ENCODE measurements at regions not wholly inside any gene's neighbourhood (a gene's known extent, or its start where the extent isn't known, plus 50 kb on each side); places are given as distances from the start of the nearest gene placed in this dataset.

- DNase-seq = peak; percentile 45
These were observed 418.0 kb upstream of the PSMD7 start for GRCh38 chr16:73878611-73879010.

GRCh38 chr16:73877150-73877549, 419.5 kb upstream of the PSMD7 start:
- no peak for DNase-seq

- DNase-seq = no peak
These were observed 420.5 kb upstream of the PSMD7 start for GRCh38 chr16:73875996-73876690.

DNA sequence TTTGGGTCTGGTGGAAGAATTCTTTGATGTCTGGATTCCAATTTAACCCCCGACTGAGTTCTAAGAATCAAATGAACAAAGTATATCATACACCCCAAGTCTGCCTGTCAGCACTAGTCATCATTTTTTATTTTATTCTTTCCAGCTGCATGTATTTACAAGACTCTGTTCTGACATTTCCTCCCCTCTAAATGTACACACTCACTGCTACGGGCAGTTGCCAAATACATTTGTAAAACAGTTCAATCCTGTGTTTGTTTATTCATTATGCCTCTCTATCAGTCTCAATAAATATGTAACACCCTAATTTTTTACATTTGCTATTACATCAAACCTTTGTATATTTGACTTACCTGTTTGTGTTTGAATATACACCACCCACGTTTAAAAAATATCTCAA, 422.3 kb upstream of the PSMD7 start:
- no peak for DNase-seq

GRCh38 chr16:73873643-73874042, 423.0 kb upstream of the PSMD7 start:
- DNase-seq = no peak

DNA sequence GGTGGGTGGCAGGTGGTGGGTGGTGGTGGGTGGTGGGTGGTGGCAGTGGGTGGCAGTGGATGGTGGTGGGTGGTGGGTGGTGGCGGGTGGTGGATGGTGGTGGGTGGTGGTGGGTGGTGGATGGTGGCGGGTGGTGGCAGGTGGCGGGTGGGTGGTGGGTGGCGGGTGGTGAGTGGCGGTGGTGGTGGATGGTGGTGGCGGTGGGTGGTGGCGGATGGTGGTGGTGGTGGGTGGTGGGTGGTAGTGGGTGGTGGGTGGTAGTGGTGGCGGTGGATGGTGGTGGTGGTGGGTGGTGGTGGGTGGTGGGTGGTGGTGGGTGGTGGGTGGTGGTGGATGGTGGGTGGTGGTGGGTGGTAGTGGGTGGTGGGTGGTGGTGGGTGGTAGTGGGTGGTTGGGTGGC, 423.8 kb upstream of the PSMD7 start:
- no peak for DNase-seq

GRCh38 chr16:73871088-73871733, 425.4 kb upstream of the PSMD7 start:
- DNase-seq = no peak

GRCh38 chr16:73869126-73869525, 427.5 kb upstream of the PSMD7 start:
- no peak for DNase-seq

GRCh38 chr16:73864868-73865267, 431.7 kb upstream of the PSMD7 start:
- DNase-seq = no peak

DNA sequence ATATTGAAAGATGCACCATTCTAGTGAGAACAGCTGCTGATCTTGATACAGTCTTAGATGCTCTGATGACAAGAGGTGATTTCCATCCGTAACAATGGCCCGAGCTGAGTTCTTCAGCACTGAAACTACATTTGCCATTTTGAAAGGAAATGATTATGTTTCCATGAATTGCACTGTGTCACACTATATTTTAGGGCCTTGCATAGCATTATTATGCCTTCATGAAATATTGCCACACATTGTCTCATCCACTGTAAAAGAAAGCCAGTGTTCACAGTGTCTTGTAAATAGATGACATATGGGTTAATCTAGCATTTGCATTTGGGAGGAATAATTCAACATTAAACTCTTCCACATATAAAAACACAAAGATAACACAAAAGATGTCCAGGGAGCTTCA, 438.3 kb upstream of the PSMD7 start:
- no peak for DNase-seq

DNA sequence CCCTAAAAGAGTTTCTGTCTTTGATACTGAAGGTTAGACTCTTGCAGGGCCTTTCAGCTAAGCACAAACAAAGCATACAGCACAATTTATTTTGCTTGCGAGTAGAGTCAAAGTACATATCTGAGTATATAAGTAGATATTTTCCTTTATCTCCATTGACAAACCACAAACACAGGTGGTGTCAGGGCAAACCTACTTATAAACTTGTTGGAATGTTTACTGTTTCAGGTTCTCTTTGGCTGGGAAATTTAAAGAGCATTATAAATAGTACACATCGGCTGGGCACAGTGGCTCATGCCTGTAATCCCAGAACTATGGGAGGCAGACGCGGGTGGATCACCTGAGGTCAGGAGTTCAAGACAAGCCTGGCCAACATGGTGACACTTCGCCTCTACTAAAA, 442.6 kb upstream of the PSMD7 start:
- DNase-seq = no peak

DNA sequence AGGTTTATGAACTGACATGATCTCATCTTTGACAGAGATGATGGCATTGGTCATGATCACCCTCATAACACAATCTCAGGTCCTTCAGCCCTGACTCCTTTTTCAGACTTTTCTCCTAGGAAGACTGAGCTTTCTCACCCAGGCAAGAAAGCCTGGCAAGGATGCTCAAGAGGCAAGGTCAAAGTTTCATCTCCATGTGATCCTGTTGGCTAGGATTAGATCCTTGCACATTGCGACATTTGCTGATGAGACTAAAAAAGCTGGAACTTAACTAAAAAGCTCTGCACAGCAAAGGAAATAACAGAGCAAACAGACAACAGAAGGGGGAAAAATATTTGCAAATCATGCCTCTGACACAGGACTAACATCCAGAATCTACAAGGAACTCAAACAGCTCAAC, 444.1 kb upstream of the PSMD7 start:
- no peak for DNase-seq

DNA sequence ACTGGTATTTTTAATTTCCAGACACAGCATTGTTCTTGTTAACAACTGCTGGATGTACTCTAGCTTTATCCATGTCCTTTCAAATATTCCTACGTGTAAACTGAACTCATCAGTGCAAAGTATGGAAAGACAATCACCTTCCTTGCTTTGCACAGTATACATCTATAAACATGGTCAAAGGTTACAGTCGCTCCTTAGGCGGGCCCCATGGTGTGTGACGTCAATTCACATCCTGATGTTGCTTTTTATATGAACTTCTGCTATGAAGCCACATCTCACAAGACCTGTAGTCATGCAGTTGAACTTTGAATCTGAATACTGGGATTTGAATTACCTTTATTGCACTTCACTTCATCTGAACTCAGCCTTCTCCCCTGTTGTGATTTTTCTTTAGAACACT, 447.6 kb upstream of the PSMD7 start:
- DNase-seq = no peak

DNA sequence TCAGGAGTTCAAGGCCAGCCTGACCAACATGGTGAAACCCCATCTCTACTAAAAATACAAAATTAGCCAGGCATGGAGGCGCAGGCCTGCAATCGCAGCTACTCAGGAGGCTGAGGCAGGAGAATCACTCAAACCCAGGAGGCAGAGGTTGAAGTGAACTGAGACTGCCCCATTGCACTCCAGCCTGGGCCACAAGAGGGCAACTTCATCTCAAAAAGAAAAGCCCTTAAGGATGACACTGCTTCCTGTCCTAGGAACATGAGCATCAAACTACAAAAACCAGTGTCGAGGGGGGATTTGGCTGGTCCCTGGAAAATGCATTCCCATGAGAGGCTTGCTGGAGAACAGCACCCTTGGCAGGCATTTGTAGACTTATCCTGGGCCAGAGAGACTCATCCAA, 449.5 kb upstream of the PSMD7 start:
- no peak for DNase-seq

DNA sequence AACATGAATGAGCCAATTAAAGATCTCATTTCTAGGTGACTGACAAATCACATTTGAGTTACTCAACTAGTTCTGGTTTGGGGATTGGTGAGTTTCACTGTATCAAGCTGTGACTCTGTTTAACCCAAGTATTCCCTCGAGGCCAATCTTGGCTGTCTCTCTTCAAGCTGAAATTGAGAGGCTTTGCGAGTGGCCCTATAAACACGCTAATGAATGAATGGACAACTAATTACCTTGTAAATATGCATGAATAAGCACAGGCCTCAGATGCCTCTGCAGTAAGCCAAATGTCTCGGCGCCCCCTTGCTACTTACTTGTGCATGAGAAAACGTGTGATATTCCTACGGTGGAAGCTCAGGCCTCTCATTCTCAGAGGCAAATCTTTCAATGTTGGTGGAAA, 450.3 kb upstream of the PSMD7 start:
- no peak for DNase-seq

DNA sequence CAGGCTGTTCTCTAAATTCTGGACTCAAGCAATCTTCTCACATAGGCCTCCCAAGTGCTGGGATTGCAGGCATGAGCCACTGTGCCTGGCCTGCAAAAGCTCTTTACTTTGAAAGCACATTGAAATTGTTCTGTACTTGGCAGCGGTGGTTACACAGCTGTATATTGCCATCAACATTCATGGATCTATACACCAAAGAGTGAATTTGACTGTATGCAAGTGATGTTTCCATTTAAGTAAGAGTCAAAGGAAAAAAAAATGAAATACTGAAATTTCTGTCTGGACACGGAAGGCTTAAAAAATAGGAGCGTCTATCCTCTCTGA, 450.6 kb upstream of the PSMD7 start:
- DNase-seq = no peak

- no peak for DNase-seq
These were observed 451.2 kb upstream of the PSMD7 start for GRCh38 chr16:73845238-73846006.

DNA sequence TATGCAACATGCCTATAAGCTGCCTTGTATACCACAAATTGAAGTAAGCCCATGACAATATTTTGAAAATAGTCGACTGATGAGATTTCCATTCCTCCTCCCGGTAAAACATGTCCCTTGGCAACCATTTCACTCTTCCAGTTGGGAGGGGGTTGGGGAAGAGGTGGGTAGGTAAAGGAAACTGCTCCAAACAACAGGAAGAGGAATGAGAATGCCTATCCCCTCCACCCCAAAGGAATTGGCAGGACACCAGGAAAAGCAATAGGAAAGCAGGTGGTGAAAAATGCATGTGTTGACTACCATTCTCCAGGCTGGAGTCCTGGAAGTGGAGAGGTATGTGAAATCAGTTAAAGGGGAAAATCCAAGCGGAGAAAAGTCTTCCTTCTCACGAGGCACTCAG, 455.9 kb upstream of the PSMD7 start:
- DNase-seq = no peak

DNA sequence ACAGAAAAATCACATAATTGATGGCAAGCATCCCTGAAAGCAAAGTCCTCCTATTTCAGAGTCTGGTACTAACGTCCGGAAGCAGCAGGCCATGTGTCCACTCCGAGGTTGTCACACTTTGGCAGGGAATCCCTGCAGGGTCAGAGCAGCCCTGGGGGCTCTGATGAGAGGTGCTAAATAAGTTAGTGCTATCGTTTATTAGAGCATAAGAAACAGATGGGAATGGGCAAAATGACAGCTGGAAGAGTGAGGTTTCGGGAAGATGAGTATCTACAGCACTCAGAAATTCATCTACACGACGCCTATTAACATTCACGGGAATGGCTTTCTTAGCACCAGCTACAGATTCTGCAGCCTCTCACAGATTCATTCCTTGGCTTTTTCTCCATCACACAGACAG, 465.4 kb upstream of the PSMD7 start:
- DNase-seq = no peak

DNA sequence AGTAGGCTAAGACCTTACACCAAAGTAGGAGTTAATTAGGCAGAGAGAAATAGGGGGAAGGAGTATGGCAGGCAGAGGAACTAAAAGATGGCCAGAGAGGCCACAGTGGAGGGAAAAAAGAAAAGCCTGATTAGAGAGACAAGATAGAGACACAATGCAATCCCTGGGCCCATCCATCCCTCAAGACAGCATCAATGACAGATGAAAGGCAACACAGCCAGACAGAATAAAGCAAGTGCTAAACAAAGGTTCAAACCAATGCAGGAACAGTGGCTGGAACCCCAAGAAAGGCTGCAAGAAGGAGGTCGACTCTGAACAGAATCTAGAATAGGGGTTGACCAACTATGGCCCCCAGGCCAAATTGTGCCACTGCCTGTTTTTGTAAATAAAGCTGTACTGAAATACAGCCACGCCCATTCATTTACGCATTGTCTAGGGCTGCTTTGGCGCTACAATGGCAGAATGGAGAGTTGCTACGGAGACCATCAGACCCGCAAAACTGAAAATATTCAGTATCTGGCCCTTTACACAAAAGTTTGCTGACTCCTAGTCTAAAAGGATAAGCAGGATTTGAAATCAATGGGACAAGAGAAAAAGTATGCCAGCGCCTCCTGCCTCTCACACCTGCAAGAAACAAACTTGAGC, 473.3 kb upstream of the PSMD7 start:
- DNase-seq = no peak

DNA sequence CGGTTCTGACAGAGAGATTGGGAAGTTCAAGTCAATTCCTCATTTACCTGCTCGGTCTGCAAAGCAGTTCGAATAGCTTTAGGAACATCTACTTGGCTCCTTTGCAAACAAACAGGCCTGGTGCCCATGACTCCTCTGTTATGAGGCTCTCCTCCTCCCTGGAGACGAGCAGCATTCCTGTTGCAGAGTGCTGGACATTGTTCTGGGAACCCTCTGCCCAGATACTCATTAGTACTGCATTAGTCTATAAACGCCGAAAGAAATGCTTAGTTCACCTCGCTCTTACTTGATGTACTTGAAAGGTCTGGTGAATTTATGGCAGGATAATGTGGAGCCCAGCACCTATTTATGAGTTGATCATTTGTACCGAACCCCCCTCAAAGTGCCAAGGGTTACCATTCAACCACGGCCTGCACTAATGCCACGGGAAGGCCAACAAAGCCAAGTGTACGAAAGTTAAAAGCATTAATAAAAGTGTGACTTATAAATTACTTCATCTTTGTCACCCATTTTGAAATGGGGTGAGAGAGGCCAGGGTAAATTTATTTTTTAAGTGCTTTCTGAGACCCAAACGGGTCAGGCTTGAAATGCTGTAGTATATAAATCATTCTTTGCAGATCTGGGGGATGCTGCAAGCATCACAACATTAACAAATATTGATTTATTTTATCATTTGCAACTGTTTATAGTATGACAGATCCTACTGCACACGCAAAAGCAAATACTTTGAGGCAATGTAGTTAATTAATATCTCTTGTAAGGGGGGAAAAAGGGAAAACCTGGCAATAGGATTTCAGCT, 478.9 kb upstream of the PSMD7 start:
- DNase-seq = no peak

- no peak for DNase-seq
These were observed 483.1 kb upstream of the PSMD7 start for GRCh38 chr16:73813527-73813926.

- no peak for DNase-seq
These were observed 492.2 kb upstream of the PSMD7 start for GRCh38 chr16:73804456-73804855.
